NK-92 (cell line): ENCODE measurements at regions not wholly inside any gene's neighbourhood (a gene's known extent, or its start where the extent isn't known, plus 50 kb on each side); places are given as distances from the start of the nearest gene placed in this dataset.

Experiments
- DNase-seq: peaks from one replicate; lab custom pipeline; 2025; ENCODE audit not compliant: unreplicated experiment; lab: John Stamatoyannopoulos, UW

- no peak for DNase-seq
Measured at GRCh38 chr12:92199819-92200576, 54.4 kb upstream of the BTG1 start.

DNA sequence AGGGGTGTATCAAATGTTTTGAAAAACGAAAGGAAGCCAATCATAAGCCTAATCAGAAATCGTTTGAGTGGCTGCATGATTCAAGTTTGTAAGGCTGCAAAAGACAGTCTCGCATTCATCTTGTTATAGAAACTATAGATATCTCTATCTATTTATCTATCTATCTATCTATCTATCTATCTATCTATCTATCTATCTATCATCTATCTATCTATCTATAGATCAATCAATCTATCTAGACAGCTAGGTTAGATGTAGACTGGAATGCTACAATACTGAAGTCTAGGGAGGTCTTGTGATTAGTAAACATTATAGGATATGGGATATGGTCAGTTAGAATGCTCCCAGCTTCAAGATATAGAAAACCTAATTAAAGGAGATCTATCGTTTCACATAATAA is 52.2 kb upstream of the BTG1 start:
- DNase-seq: no peak

GRCh38 chr12:92196368-92196767 is 50.7 kb upstream of the BTG1 start:
- no peak for DNase-seq
